Memory B cell (primary cell): ENCODE measurements at regions not wholly inside any gene's neighbourhood (a gene's known extent, or its start where the extent isn't known, plus 50 kb on each side); places are given as distances from the start of the nearest gene placed in this dataset.

ENCODE experiments used
- ATAC-seq: fragments of 150-1000 bp; cut with Tn5 transposase; 2 replicates; pipeline ENCODE4 v1.10.0; 2021; ENCODE audit warnings: low read depth, mild to moderate bottlenecking, moderate library complexity
- DNase-seq, 2 donors: peaks; one replicate each; pipeline ENCODE4 v3.0.0; 2022; ENCODE audit warnings: low spot score in 2 of 2
- H3K27ac Mint-ChIP-seq: one replicate; pipeline ENCODE4 v1.8.0; 2022; ENCODE audit warnings: mild to moderate bottlenecking, moderate library complexity, mixed read lengths
- H3K27me3 Mint-ChIP-seq: one replicate; pipeline ENCODE4 v1.8.0; 2022; ENCODE audit warnings: mixed read lengths
- H3K36me3 Mint-ChIP-seq: one replicate; pipeline ENCODE4 v1.8.0; 2022; ENCODE audit warnings: mild to moderate bottlenecking, mixed read lengths
- H3K4me1 Mint-ChIP-seq: one replicate; pipeline ENCODE4 v1.8.0; 2022; ENCODE audit warnings: mixed read lengths
- H3K4me3 Mint-ChIP-seq: one replicate; pipeline ENCODE4 v1.8.0; 2022; ENCODE audit warnings: mild to moderate bottlenecking, moderate library complexity, mixed read lengths
- H3K9me3 Mint-ChIP-seq: one replicate; pipeline ENCODE4 v1.8.0; 2022; ENCODE audit warnings: mixed read lengths

DNA sequence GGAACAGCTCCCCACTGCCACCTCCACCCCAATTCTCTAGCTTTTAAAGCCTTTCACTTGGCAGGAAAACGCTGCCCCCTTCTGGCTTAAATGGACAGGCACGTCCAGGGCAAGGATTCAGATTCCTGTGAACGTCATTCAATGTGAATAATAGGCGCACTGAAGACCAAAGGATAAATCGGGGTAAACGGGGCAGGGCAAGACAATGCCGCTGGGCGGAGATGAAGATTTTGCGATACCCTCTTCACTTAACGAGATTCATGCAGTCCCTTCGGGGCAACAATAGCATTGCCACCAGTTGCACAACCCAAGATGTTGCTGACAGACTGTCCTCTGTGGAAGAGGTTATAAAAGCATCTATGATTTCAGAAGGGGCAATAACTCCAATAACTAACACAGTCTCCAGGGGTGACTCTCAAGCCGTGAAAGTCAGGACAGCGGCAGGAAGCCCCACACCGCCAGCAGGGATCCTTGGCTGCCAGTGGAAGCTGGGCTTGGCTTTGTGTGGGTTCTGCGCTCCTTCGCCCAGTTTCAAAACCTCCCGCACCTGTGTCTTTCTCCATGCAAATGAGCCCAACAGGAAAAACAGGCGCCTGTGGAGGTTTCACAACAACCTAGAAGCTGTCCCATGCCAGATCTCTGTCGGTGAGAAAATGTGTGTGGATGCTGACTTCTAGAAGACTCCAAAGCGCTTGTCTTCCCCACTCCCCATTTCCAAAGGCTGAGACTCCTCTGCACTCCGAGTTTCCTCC is 291.8 kb downstream of the BMP7 start:
- Mint-ChIP-seq H3K4me1 (peaks cover 4% of the 10 kb centered on the region), H3K36me3 (peaks cover 5% of the 10 kb centered on the region), H3K27ac (no peak overlapping the region), H3K4me3 (no peak overlapping the region), H3K27me3 (peaks cover 17% of the 10 kb centered on the region), H3K9me3 (peaks cover 5% of the 10 kb centered on the region)
- no peak for ATAC-seq
- DNase-seq = no peak

DNA sequence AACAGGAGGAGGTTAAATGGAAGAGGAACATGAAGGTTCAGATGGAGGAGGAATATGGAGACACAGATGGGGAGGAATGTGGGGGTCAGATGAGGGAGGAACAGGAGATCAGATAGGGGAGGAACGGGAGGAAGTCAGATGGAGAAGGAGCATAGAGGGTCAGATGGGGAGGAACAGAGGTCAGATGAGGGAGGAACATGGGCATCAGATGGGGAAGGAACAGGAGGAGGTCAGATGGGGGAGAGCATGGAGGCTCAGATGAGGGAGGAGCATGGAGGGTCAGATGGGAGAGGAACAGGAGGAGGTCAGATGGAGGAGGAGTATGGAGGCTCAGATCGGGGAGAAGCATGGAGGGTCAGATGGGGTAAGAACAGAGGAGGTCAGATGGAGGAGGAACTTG is 290.6 kb downstream of the BMP7 start:
- DNase-seq (no peak), ATAC-seq (no peak)
- Mint-ChIP-seq H3K27ac (no peak overlapping the region), H3K4me3 (no peak overlapping the region), H3K27me3 (peaks cover 19% of the 10 kb centered on the region), H3K4me1 (peaks cover 4% of the 10 kb centered on the region), H3K9me3 (peaks cover 5% of the 10 kb centered on the region), H3K36me3 (peaks cover 5% of the 10 kb centered on the region)

DNA sequence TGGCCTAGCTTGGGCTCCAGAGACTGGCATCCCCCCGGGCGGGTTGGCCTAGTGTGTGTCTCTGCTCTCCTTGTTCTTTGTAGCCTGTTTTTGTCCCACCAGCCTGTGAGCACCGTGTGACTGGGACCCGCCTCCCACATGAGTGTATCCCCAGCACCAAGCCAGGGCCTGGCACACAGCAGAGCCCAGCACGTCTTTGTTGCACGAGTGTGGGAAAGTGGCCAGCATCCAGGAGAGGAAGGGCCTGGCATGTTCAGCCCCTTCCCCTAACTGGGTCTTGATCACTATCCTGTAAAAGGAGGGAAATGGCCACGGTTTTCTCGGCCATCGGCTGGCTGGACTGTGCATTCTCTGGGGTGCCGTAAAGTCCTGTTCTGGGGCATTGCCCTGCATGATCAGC is 290.1 kb downstream of the BMP7 start:
- Mint-ChIP-seq H3K4me1 (peaks cover 4% of the 10 kb centered on the region), H3K36me3 (peaks cover 5% of the 10 kb centered on the region), H3K9me3 (peaks cover 5% of the 10 kb centered on the region), H3K27me3 (peaks cover 19% of the 10 kb centered on the region), H3K4me3 (no peak overlapping the region), H3K27ac (no peak overlapping the region)
- DNase-seq = no peak
- ATAC-seq = no peak

GRCh38 chr20:56978475-56978874 is 288.0 kb downstream of the BMP7 start:
- Mint-ChIP-seq H3K4me3 (no peak overlapping the region), H3K4me1 (peaks cover 4% of the 10 kb centered on the region), H3K36me3 (peaks cover 5% of the 10 kb centered on the region), H3K27ac (no peak overlapping the region), H3K9me3 (peaks cover 5% of the 10 kb centered on the region), H3K27me3 (peaks cover 19% of the 10 kb centered on the region)
- DNase-seq (no peak), ATAC-seq (no peak)

- Mint-ChIP-seq H3K27ac (no peak overlapping the region), H3K9me3 (peaks cover 6% of the 10 kb centered on the region), H3K36me3 (peaks cover 5% of the 10 kb centered on the region), H3K4me3 (no peak overlapping the region), H3K4me1 (peaks cover 4% of the 10 kb centered on the region), H3K27me3 (peaks cover 16% of the 10 kb centered on the region)
- no peak for ATAC-seq
- DNase-seq = no peak
Measured at GRCh38 chr20:56979125-56979524, 287.3 kb downstream of the BMP7 start.

DNA sequence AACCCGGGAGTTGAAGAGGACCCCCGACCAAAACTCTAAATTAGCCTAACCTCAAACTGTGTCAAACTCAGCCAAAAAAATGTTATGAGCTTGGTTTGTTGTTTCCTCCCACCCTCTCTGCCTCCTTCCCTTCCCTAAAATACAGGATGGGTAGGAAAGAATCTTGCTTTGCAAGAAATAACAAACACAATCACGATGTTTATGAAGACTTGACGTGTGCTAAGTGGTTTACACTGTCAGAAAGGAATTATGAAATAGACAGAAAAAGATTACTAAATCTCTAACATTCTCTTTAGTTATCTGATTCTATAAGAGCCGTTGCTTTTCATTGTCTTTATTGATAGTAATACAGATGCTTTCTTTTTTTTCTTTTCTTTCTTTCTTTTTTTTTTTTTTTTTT is 285.1 kb downstream of the BMP7 start:
- H3K4me1 Mint-ChIP-seq = no peaks in the 10 kb centered on the region
- no peak for ATAC-seq
- peaks cover 4% of the 10 kb centered on the region for H3K9me3 Mint-ChIP-seq

DNA sequence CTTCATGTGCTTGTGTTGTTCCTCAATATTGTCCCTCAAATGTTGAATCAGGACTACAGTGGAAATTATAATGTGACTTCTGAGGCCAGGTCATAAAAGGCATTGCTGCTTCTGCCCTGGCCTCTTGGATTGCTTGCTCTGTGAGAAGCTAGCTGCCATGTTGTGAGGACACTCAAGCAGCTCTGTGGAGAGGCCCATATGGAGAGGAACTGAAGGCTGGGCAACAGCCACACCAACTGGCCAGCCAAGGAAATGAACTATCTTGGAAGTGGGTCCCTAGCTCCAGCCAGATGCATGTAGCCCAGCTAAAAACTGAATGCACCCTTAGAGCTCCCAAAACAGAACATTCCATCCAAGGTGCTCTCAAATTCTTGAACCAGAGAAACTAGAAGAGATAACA is 282.6 kb downstream of the BMP7 start:
- no peaks in the 10 kb centered on the region for H3K36me3 Mint-ChIP-seq
- peaks cover 2% of the 10 kb centered on the region for H3K27me3 Mint-ChIP-seq
- no peaks in the 10 kb centered on the region for H3K4me1 Mint-ChIP-seq
- H3K9me3 Mint-ChIP-seq = peaks cover 4% of the 10 kb centered on the region
- H3K4me3 Mint-ChIP-seq = no peak overlapping the region
- ATAC-seq (no peak), DNase-seq (no peak)
- H3K27ac Mint-ChIP-seq = no peak overlapping the region

More for the DNA sequence above, 285.1 kb downstream of the BMP7 start:
- DNase-seq = no peak
- Mint-ChIP-seq H3K27ac (no peak overlapping the region), H3K36me3 (no peaks in the 10 kb centered on the region), H3K4me3 (no peak overlapping the region), H3K27me3 (peaks cover 10% of the 10 kb centered on the region)

DNA sequence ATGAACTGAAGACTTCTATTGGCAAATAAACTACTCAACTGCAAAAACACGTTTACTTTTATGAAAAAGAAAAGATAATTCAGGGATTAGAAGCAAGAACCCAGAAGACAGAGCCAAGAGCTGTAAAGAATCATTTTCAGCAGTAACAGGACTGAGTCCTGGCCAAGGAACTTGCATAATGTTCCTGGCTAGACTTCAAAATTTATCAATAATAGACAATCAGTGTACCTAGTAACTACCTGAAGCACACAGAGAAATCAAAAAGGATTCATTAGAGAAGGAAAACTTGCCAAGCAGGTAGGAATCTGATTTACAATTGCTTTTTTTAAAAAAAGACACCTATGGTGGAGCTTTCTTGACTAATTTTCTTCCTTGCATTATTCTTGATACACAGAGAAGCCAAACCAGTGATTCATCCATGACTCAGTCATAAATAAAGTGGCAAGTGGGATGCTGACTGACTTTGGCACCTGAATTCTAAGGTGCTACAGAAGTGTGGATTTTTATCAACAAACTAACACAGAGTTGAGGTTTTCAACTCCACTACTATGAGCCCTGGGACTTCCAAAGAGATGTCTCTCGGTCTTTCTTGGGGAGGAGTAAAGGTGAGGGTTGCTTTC is 281.3 kb downstream of the BMP7 start:
- Mint-ChIP-seq H3K9me3 (peaks cover 4% of the 10 kb centered on the region), H3K27me3 (peaks cover 2% of the 10 kb centered on the region), H3K27ac (no peak overlapping the region), H3K4me1 (no peaks in the 10 kb centered on the region), H3K36me3 (no peaks in the 10 kb centered on the region), H3K4me3 (no peak overlapping the region)
- no peak for DNase-seq
- no peak for ATAC-seq

GRCh38 chr20:56986476-56986875 is 280.0 kb downstream of the BMP7 start:
- no peak overlapping the region for H3K4me3 Mint-ChIP-seq
- H3K27ac Mint-ChIP-seq = no peak overlapping the region
- ATAC-seq (no peak), DNase-seq (no peak)
- H3K36me3 Mint-ChIP-seq = no peaks in the 10 kb centered on the region
- H3K27me3 Mint-ChIP-seq = no peaks in the 10 kb centered on the region
- no peaks in the 10 kb centered on the region for H3K4me1 Mint-ChIP-seq
- H3K9me3 Mint-ChIP-seq = peaks cover 4% of the 10 kb centered on the region

- Mint-ChIP-seq H3K36me3 (no peaks in the 10 kb centered on the region), H3K4me3 (no peak overlapping the region), H3K9me3 (peaks cover 4% of the 10 kb centered on the region), H3K27me3 (no peaks in the 10 kb centered on the region), H3K27ac (no peak overlapping the region), H3K4me1 (no peaks in the 10 kb centered on the region)
- DNase-seq = no peak
- ATAC-seq = no peak
Measured at GRCh38 chr20:56986931-56987720, 279.3 kb downstream of the BMP7 start.

DNA sequence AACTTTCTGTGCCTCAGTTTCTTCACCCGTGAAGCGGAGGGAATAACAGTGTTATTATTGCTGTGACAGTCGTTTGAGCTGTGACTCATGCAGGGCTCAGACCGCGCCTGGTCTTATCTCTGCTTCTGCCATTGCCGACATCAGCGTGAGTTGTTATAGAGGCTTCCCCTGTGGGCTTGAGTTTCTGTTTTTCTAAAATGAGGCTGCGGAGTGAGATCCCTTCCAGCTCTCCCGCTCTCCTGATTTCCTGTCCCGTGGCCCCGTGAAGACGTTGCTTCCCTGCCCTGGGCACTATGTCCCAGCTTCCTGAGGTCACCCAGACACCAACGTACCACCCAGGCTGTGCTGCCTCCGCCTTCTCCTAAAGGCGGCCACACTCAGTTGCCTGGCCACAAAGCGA is 278.5 kb downstream of the BMP7 start:
- H3K4me1 Mint-ChIP-seq = no peaks in the 10 kb centered on the region
- no peak for DNase-seq
- ATAC-seq = no peak
- no peaks in the 10 kb centered on the region for H3K27me3 Mint-ChIP-seq
- no peak overlapping the region for H3K27ac Mint-ChIP-seq
- H3K4me3 Mint-ChIP-seq = no peak overlapping the region
- peaks cover 4% of the 10 kb centered on the region for H3K9me3 Mint-ChIP-seq
- H3K36me3 Mint-ChIP-seq = no peaks in the 10 kb centered on the region

DNA sequence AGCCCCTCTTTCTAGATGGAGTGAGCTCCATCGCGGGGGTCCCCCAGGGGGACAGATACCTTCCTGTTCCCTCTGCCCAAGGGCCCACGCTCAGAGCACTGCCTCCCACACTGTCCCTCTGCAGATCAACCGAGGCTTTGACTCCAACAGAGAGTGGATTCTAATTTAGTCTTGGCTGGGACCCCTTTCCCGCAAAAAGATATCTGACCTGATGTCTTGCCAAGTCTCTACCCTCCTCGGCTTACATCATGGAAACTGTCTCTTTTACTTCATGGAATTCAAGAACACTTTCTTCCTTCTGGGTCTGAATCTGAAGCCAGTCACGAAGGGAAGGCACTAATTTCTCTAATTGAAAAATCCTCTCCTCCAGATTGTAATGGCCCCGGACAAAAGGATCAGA is 278.0 kb downstream of the BMP7 start:
- no peaks in the 10 kb centered on the region for H3K4me1 Mint-ChIP-seq
- H3K9me3 Mint-ChIP-seq = peaks cover 4% of the 10 kb centered on the region
- H3K4me3 Mint-ChIP-seq = no peak overlapping the region
- DNase-seq (no peak), ATAC-seq (no peak)
- no peaks in the 10 kb centered on the region for H3K36me3 Mint-ChIP-seq
- no peak overlapping the region for H3K27ac Mint-ChIP-seq
- no peaks in the 10 kb centered on the region for H3K27me3 Mint-ChIP-seq

- Mint-ChIP-seq H3K36me3 (no peaks in the 10 kb centered on the region), H3K27ac (no peak overlapping the region), H3K4me1 (no peaks in the 10 kb centered on the region), H3K9me3 (no peaks in the 10 kb centered on the region), H3K27me3 (no peaks in the 10 kb centered on the region), H3K4me3 (no peak overlapping the region)
- no peak for DNase-seq
- no peak for ATAC-seq
Measured at GRCh38 chr20:56989516-56989915, 276.9 kb downstream of the BMP7 start.

GRCh38 chr20:56993020-56993559 is 273.4 kb downstream of the BMP7 start:
- H3K4me1 Mint-ChIP-seq = no peaks in the 10 kb centered on the region
- no peaks in the 10 kb centered on the region for H3K9me3 Mint-ChIP-seq
- no peak overlapping the region for H3K4me3 Mint-ChIP-seq
- H3K36me3 Mint-ChIP-seq = no peaks in the 10 kb centered on the region
- H3K27ac Mint-ChIP-seq = no peak overlapping the region
- ATAC-seq (no peak), DNase-seq (no peak)
- no peaks in the 10 kb centered on the region for H3K27me3 Mint-ChIP-seq
